CD4-positive, CD25-positive, alpha-beta regulatory T cell (primary cell): ENCODE measurements at regions not wholly inside any gene's neighbourhood (a gene's known extent, or its start where the extent isn't known, plus 50 kb on each side); places are given as distances from the start of the nearest gene placed in this dataset.

Experiments
- ATAC-seq, 2 donors: fragments of 150-1000 bp; cut with Tn5 transposase; one replicate each; pipeline ENCODE4 v1.10.0; 2021; ENCODE audit warnings: low read depth in 2 of 2, moderate number of reproducible peaks in 2 of 2, moderate library complexity in 1 of 2
- DNase-seq, 3 donors: peaks; one replicate each; pipeline versions ENCODE4 v3.0.0 to v3.0.0-alpha.2; 2012 to 2022; ENCODE audit warnings: mixed read lengths in 1 of 3
- H3K27ac ChIP-seq: one replicate; pipeline ENCODE4 v1.7.0; 2013; ENCODE audit warnings: mild to moderate bottlenecking, low read length; ENCODE audit not compliant: insufficient read depth, poor library complexity, severe bottlenecking
- H3K27me3 ChIP-seq: one replicate; pipeline ENCODE4 v1.7.0; 2013; ENCODE audit warnings: low read length; ENCODE audit not compliant: control insufficient read depth, insufficient read depth
- H3K36me3 ChIP-seq: one replicate; pipeline ENCODE4 v1.7.0; 2013; ENCODE audit warnings: mild to moderate bottlenecking, low read length, moderate library complexity; ENCODE audit not compliant: control insufficient read depth, insufficient read depth
- H3K4me1 ChIP-seq: 2 replicates; pipeline ENCODE4 v1.7.0; 2013; ENCODE audit warnings: mild to moderate bottlenecking, low read length; ENCODE audit not compliant: insufficient read depth, control insufficient read depth, poor library complexity, severe bottlenecking
- H3K4me3 ChIP-seq: one replicate; pipeline ENCODE4 v1.7.0; 2013; ENCODE audit warnings: low read depth, mild to moderate bottlenecking, low read length, moderate library complexity
- H3K9me3 ChIP-seq, 2 experiments: 1 replicate in 1 of 2; 2 replicates in 1 of 2; pipeline ENCODE4 v1.7.0; 2013; ENCODE audit warnings: low read length in 2 of 2, mild to moderate bottlenecking in 1 of 2, moderate library complexity in 1 of 2; ENCODE audit not compliant: control insufficient read depth in 2 of 2
- H3K27ac Mint-ChIP-seq, 3 donors: one replicate each; pipeline ENCODE4 v1.8.0; 2020 to 2022; ENCODE audit warnings: mild to moderate bottlenecking in 3 of 3, mixed read lengths in 3 of 3, moderate library complexity in 2 of 3
- H3K27me3 Mint-ChIP-seq: one replicate; pipeline ENCODE4 v1.8.0; 2022; ENCODE audit warnings: mild to moderate bottlenecking, mixed read lengths
- H3K36me3 Mint-ChIP-seq: one replicate; pipeline ENCODE4 v1.8.0; 2020; ENCODE audit warnings: mixed read lengths
- H3K4me1 Mint-ChIP-seq, 4 donors: one replicate each; pipeline ENCODE4 v1.8.0; 2020 to 2022; ENCODE audit warnings: mixed read lengths in 4 of 4, mild to moderate bottlenecking in 1 of 4
- H3K4me3 Mint-ChIP-seq, 4 donors: one replicate each; pipeline ENCODE4 v1.8.0; 2020 to 2022; ENCODE audit warnings: mild to moderate bottlenecking in 4 of 4, mixed read lengths in 4 of 4, moderate library complexity in 3 of 4
- H3K9me3 Mint-ChIP-seq, 7 donors: one replicate each; pipeline ENCODE4 v1.8.0; 2020 to 2022; ENCODE audit warnings: mixed read lengths in 7 of 7, mild to moderate bottlenecking in 3 of 7, moderate library complexity in 2 of 7

DNA sequence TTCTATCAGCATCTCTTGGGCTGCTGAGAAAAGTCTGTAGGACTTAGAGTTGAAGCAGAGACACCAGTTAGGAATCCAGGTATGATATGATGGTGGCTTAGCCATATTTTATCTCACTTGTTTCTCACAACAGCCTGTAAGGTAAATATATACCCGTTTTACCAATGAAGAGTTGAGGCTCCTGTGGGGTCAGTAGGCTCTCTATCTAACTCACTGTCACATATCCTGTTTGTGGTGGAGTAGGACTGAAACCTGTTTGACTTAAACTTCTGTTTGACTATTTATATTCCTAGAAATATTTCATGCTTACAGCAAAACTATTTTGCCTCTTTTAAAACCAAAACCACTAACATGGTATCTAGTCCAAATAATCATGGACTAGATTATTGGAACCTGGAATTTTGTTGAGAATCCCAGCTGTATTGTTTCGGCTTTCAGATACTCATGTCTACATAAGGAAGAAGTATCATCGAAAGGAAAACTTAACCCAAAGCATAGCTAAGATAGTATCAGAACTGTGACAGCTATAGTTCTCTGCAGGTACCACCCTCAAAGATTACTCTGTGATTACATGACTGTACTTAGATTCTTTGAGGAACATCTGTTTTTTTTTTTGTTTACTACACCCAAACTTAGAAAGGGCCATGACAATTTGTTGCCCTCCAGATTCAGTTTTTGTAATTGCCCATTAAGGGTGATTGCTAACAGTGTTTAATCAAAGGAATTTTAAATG, 216.1 kb upstream of the THUMPD2 start:
- Mint-ChIP-seq H3K36me3 (no peaks in the 10 kb centered on the region), H3K27me3 (no peaks in the 10 kb centered on the region), H3K4me3 (no peak overlapping the region), H3K27ac (no peak overlapping the region), H3K9me3 (peaks cover 0 to 6% (median 1%) of the 10 kb centered on the region in 7 donors), H3K4me1 (no peaks in the 10 kb centered on the region)
- H3K27me3 ChIP-seq: no peaks in the 10 kb centered on the region
- DNase-seq: peak in 1 of 3 donors; percentile 18
- no peak overlapping the region for H3K27ac ChIP-seq
- H3K4me3 ChIP-seq: no peak overlapping the region
- no peaks in the 10 kb centered on the region for H3K4me1 ChIP-seq
- H3K9me3 ChIP-seq: no peaks in the 10 kb centered on the region
- no peaks in the 10 kb centered on the region for H3K36me3 ChIP-seq
- no peak for ATAC-seq

DNA sequence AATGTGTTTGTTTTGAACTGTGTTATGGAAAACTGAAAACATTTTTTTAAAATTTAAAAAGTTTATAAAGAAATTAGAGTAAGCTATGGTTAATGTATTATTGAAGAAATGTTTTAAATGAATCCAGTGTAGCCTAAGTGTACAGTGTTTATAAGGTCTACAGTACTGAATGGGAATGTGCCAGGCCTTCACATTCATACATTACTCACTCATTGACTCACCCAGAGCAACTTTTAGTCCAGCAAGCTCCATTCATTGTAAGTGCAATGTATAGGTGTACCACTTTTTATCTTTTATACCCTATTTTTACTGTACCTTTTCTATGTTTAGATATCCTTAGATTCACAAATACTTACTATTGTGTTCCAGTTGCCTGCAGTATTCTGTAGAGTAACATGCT, 215.1 kb upstream of the THUMPD2 start:
- DNase-seq (no peak), ATAC-seq (no peak)
- H3K4me1 ChIP-seq: no peaks in the 10 kb centered on the region
- Mint-ChIP-seq H3K4me1 (no peaks in the 10 kb centered on the region), H3K27ac (no peak overlapping the region), H3K36me3 (no peaks in the 10 kb centered on the region), H3K4me3 (no peak overlapping the region), H3K9me3 (peaks cover 0 to 6% (median 0%) of the 10 kb centered on the region in 7 donors), H3K27me3 (no peaks in the 10 kb centered on the region)
- no peak overlapping the region for H3K4me3 ChIP-seq
- no peaks in the 10 kb centered on the region for H3K36me3 ChIP-seq
- no peak overlapping the region for H3K27ac ChIP-seq
- H3K9me3 ChIP-seq: no peaks in the 10 kb centered on the region
- H3K27me3 ChIP-seq: no peaks in the 10 kb centered on the region

DNA sequence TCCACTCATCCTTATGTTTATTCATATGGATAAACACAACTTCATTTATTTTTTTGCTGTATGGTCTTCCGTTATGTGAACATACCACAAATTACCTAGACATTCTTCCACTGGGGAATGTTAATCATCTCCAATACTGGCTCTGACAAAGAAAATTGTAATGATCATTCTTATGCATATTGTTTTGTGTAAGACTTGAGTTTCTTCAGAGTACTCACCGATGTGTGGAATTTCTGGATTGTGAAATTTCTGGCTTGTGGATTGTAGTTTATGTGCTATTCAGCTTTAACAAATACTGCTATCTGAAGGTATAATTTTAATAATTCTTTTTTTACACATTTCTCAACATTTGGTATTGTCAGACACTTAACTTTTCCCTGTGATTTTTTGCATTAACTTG, 212.2 kb upstream of the THUMPD2 start:
- H3K36me3 ChIP-seq: no peaks in the 10 kb centered on the region
- no peaks in the 10 kb centered on the region for H3K9me3 ChIP-seq
- no peak overlapping the region for H3K27ac Mint-ChIP-seq
- no peaks in the 10 kb centered on the region for H3K27me3 ChIP-seq
- H3K27me3 Mint-ChIP-seq: no peaks in the 10 kb centered on the region
- H3K27ac ChIP-seq: no peak overlapping the region
- no peak overlapping the region for H3K4me3 ChIP-seq
- H3K4me1 Mint-ChIP-seq: no peaks in the 10 kb centered on the region
- H3K4me3 Mint-ChIP-seq: no peak overlapping the region
- H3K9me3 Mint-ChIP-seq: peaks cover 0 to 6% (median 0%) of the 10 kb centered on the region in 7 donors
- no peaks in the 10 kb centered on the region for H3K36me3 Mint-ChIP-seq
- no peaks in the 10 kb centered on the region for H3K4me1 ChIP-seq
- no peak for DNase-seq
- ATAC-seq: no peak

DNA sequence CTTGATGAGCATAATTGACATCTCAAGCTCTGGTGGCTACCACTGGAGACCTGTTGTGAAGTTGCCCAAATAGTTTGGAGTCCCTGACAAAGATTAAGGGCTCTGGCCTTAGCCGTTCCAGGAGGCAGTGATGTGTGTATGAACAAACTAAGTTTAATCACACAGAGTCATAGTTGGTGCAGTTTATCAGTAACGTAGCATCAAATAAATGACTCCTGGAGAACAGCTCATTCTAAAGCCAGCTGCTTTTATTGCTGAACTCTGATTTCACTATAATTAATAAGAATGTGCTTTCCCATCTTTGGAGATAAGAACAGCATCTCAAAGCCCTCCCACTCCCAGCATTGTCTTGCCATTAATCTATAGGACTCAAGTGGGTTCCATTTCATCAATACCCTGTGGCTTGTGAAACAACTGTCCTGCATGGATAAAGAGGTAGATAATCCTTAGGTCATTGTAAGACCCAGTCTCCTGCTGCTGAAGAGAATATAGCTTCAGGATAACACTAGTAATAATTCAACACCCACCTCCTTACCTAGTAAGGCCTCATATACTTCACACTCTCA, 211.4 kb upstream of the THUMPD2 start:
- DNase-seq: no peak
- no peak for ATAC-seq
- peaks cover 0 to 6% (median 0%) of the 10 kb centered on the region in 7 donors for H3K9me3 Mint-ChIP-seq

DNA sequence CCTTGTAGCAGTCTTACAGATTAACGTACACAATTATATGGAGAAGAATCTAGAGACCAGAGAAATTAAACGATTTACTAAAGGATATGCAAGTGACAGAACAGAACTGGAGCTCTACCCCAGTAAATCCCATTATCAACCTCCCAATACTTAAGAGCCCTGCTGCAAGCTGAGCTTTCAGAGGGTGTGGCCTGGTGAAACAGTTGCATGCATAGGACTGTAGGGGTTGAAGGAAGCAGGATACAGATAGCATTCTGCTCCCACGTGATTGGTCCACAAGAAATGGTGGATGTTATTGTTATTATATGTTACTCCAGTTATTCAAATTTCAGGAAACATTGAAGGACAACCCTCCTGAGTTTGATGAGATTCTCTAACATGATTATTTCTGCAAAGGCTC, 210.8 kb upstream of the THUMPD2 start:
- H3K4me1 ChIP-seq: no peaks in the 10 kb centered on the region
- no peak overlapping the region for H3K4me3 ChIP-seq
- no peaks in the 10 kb centered on the region for H3K36me3 ChIP-seq
- no peaks in the 10 kb centered on the region for H3K36me3 Mint-ChIP-seq
- ATAC-seq: no peak
- no peak overlapping the region for H3K4me3 Mint-ChIP-seq
- no peak for DNase-seq
- H3K27ac Mint-ChIP-seq: no peak overlapping the region
- H3K27me3 ChIP-seq: no peaks in the 10 kb centered on the region
- no peaks in the 10 kb centered on the region for H3K9me3 ChIP-seq
- no peaks in the 10 kb centered on the region for H3K27me3 Mint-ChIP-seq
- H3K4me1 Mint-ChIP-seq: no peaks in the 10 kb centered on the region
- H3K9me3 Mint-ChIP-seq: peaks cover 0 to 6% (median 0%) of the 10 kb centered on the region in 7 donors
- H3K27ac ChIP-seq: no peak overlapping the region

More for the DNA sequence above, 211.4 kb upstream of the THUMPD2 start:
- Histone ChIP-seq H3K9me3 (no peaks in the 10 kb centered on the region), H3K4me1 (no peaks in the 10 kb centered on the region), H3K27ac (no peak overlapping the region), H3K27me3 (no peaks in the 10 kb centered on the region), H3K4me3 (no peak overlapping the region), H3K36me3 (no peaks in the 10 kb centered on the region)
- no peaks in the 10 kb centered on the region for H3K27me3 Mint-ChIP-seq
- no peak overlapping the region for H3K4me3 Mint-ChIP-seq
- H3K27ac Mint-ChIP-seq: no peak overlapping the region
- no peaks in the 10 kb centered on the region for H3K36me3 Mint-ChIP-seq
- no peaks in the 10 kb centered on the region for H3K4me1 Mint-ChIP-seq

DNA sequence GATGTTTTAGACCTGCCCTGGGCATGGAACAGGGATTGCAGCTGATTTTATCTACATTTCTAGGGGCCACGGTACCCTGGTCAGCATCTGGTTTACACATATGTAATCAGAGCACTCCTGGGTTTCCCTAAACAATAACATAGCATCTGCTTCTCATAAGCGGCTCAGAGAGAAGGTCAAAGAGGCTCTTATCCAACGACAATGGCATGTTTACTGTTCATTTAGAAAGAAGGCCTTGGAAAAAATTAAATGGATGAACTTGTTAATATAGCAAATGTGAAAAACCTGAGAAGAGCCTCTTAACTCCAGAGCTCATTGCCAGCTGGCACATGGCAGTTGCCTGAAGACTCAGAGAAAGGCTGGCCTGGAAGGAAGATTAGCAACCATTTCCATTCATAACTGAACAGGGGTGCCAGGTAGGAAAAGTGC, 202.8 kb upstream of the THUMPD2 start:
- Mint-ChIP-seq H3K9me3 (peaks cover 0 to 7% (median 0%) of the 10 kb centered on the region in 7 donors), H3K36me3 (peaks cover 1% of the 10 kb centered on the region), H3K4me3 (no peak overlapping the region), H3K27me3 (no peaks in the 10 kb centered on the region), H3K4me1 (no peaks in the 10 kb centered on the region), H3K27ac (no peak overlapping the region)
- H3K9me3 ChIP-seq: no peaks in the 10 kb centered on the region
- H3K4me1 ChIP-seq: no peaks in the 10 kb centered on the region
- H3K36me3 ChIP-seq: no peaks in the 10 kb centered on the region
- no peak overlapping the region for H3K4me3 ChIP-seq
- ATAC-seq (no peak), DNase-seq (no peak)
- H3K27ac ChIP-seq: no peak overlapping the region
- no peaks in the 10 kb centered on the region for H3K27me3 ChIP-seq

DNA sequence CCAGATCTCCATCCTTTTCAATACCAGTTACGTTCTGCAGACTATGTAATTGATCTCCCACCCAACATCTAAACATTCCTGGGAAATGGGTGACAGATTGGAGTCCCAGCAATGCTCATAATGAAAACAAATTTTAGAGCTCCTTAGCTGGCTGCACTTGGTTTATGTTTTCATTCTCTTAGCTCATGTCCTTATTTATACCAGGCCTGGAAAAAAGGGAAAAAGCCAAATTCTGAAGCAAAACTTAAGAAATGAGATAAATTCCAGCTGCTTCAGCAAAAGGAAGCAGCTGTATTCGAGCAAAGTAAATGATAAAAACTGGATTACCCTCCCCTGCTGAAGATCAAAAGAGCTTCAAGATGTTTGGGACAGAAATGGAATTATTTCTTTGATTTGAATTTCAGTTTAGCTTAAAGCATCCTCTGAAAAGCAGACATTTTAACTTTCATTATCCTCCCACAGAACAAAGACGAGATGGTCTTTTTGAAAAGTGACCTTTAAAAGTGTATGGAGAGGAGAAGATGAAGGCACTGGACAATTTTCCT, 196.5 kb upstream of the THUMPD2 start:
- DNase-seq (no peak), ATAC-seq (no peak)
- H3K4me3 ChIP-seq: no peak overlapping the region
- no peaks in the 10 kb centered on the region for H3K9me3 ChIP-seq
- Mint-ChIP-seq H3K36me3 (peaks cover 3% of the 10 kb centered on the region), H3K9me3 (peaks cover 0 to 9% (median 1%) of the 10 kb centered on the region in 7 donors), H3K27me3 (no peaks in the 10 kb centered on the region), H3K4me3 (no peak overlapping the region), H3K27ac (no peak overlapping the region), H3K4me1 (no peaks in the 10 kb centered on the region)
- H3K27ac ChIP-seq: no peak overlapping the region
- no peaks in the 10 kb centered on the region for H3K4me1 ChIP-seq
- no peaks in the 10 kb centered on the region for H3K36me3 ChIP-seq
- H3K27me3 ChIP-seq: no peaks in the 10 kb centered on the region

DNA sequence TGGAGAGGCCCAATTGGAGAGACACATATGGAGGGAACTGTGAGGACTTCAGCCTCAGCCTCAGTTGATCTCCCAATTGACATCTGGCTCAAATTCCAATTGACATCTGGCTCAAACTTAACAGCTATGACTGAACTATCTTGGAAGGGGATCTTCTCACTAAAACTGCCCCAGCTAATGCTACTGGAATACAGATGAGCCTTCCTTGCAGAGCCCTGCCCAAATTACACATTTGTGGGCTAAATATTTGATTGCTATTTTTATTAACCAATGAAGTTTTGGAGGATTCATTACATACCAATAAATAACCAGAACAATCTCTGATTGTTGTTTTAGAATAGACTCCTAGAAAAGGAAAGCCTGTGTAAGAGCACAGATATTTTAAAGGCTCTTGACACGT, 189.0 kb upstream of the THUMPD2 start:
- no peaks in the 10 kb centered on the region for H3K4me1 Mint-ChIP-seq
- H3K36me3 ChIP-seq: no peaks in the 10 kb centered on the region
- no peaks in the 10 kb centered on the region for H3K4me1 ChIP-seq
- H3K9me3 Mint-ChIP-seq: peaks cover 0 to 6% (median 4%) of the 10 kb centered on the region in 7 donors
- H3K27ac Mint-ChIP-seq: no peak overlapping the region
- no peaks in the 10 kb centered on the region for H3K36me3 Mint-ChIP-seq
- H3K9me3 ChIP-seq: no peaks in the 10 kb centered on the region
- H3K27ac ChIP-seq: no peak overlapping the region
- ATAC-seq (no peak), DNase-seq (no peak)
- no peaks in the 10 kb centered on the region for H3K27me3 Mint-ChIP-seq
- no peak overlapping the region for H3K4me3 ChIP-seq
- H3K4me3 Mint-ChIP-seq: no peak overlapping the region
- H3K27me3 ChIP-seq: no peaks in the 10 kb centered on the region
